ENCODE measurements at regions not wholly inside any gene's neighbourhood (a gene's known extent, or its start where the extent isn't known, plus 50 kb on each side); places are given as distances from the start of the nearest gene placed in this dataset.
"Not testable (repeated sequence)": the region's sequence is repeated elsewhere in the genome, so short reads cannot be mapped to it uniquely, and the experiment has no call there.

DNA sequence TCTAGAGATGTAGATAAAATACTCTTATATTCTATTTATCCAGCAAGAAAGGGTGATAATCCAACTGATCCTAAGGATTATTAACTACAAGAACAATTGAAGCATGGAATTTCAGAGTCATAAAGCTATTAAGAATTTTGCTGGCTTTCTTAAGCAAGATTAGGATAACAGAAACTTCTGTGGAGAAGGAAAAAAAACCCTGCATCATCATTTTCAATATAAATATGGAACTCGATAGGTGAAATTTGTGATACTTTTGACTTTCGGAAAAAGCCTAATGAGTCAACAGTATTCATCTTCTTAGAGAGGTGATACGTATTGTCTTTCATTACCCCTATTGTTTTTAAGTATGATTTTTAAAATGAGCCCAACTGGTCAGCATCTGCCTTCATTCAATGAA lies 593.3 kb downstream of the CPS1 start:
- no peak for DNase-seq

DNA sequence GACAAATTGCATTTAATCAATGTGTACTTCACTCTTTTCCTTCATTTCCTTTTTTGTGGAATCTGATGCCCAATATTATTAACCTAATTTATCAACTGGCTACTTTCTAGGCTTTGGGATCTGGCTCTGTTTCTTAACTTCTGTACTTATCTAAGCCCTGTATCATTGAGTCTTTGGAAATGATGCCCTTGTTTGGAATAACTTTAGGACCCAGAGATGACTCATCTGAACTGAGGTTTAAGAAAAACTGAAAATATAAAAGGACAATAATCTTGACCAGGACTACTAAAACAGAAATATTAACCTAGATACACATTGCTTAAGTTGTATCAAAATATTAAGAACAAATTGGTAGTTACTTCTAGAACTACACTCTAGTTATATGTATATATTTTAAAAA lies 600.8 kb downstream of the CPS1 start:
- no peak for DNase-seq

DNA sequence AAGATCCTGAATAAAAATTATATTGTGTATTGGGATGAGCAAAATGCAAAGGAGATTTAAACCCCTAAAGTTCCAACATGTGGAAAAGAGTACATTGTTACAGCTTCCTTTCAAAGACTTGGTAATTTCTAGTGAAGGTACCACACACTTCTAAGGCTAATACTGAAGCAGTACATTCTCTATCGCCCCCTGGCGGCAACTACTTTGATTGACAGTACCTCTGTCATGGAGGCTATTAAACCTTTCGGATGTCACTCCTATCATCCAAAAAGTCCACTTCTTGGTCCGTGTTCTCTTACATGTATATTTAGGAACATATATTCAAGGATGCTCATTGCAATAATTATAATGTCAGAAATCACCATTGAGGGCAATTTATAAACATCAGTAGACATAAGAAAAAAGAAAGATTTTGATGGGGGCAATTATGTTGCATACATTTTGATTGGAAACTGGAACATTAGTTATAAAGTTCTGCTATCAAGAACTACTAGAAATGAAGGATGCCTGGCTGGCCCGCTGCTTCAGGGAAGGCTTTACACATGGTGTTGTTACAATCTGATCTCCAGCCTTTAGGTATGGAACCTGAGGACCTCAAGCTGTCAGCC lies 601.6 kb downstream of the CPS1 start:
- peak; percentile 65 for DNase-seq

DNA sequence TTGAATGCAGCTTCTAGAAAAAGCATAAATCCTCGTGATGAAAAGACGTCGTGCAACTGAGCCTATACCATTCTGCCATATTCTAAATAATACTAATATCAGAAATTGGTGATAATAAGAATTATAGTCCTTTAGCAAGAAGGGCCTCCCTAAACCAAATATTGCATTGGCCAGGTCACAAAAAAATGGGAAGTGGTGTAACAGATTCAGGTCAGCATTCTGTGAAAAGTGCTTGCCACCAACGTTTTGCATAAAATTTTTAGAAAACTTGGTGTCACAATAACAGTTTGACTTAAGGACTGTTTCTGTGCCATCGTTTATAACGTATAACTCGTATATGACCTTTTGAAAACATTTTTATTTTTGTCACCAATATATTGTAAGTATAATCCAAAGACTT lies 603.6 kb downstream of the CPS1 start:
- no peak for DNase-seq

DNA sequence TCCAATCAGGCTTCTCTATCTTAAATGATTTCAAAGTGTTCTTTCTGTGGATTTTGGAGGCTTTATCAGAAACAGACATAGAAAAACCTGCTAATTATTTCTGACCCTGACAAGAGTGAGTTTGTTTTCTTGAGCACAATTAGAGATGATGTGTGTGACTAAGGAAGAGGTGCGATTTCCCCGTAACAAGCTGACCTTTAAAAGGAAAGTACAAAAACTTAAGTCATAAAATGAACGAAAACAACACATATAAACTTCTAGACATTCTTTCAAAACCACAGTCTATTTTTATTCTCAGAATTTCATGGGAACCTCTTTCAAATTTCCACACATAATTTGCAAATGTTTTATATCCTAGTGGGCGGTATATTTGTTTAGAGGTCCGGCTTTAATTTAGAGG lies 604.8 kb downstream of the CPS1 start:
- no peak for DNase-seq

DNA sequence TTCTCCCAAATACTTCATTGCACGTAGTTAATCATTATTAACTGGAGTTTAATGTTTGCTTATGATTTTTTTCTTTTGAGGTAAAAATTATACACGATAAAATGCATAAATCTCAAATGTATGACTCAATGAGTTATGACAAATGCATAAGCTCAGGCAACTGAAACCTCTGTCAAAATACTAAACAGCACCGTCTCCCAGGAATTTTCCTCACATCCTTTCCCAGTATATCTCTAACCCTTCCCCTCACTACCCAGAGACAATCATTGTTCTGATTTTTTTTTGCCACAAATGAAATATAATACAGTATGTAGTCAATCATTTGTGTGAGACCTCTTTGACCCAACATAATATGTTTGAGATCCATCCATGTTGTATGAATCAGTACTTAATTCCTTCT lies 606.5 kb downstream of the CPS1 start:
- no peak for DNase-seq

DNA sequence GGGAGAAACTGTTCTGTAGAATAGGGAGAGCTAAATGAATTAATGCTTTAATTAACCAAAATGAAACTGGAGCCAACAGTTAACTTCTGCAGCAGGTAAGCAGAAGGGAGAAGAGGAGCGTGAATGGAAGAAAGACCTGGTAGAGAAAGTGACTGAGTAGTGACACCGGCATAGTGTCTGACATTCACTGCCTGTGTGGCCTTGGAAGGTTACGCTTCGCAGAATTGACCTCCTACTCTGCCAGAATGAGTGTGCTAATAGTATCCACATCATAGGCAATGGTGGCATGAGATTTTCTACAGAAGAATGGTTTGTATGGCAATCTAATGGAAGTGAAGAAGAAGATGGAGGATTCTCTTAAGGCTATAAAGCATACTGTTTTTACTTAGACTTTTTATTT lies 614.4 kb downstream of the CPS1 start:
- no peak for DNase-seq

DNA sequence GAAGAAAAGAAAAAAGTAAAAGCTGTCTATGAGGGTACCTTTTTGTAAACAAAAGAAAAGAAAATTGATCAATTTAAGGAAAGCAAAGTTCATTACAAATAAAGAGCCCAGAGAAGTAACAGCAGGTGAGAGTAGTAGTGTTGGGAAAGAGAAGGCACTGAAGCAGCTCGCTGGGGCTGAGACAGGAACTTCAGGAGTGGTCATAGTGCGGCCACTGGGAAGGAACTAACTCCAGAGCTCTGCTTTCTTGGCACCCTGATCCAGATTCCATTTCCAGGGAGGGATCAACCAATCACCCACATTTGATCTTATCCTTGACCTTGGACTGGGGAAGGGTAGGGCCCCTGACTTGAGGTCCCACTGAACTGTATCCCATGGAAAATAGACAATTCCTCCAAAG lies 617.6 kb downstream of the CPS1 start:
- no peak for DNase-seq

DNA sequence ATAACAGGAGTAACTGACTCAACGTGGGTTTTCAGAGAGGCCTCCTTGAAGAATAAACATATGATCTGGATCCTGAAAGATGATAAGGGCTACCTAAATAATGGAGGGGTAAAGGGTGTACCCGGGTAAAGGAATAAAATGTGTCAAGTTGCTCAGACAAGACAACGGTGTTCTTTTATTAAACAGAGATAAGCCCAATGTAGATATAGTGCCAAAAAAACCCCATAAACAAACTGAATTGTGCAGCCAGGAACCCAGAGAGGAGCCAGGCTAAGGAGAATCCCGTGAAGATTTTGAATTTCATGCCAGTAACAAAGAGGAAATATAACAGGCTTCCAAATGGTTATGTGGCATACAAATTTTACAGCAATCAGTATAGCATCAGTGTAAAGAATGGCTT lies 618.2 kb downstream of the CPS1 start:
- DNase-seq = no peak

DNA sequence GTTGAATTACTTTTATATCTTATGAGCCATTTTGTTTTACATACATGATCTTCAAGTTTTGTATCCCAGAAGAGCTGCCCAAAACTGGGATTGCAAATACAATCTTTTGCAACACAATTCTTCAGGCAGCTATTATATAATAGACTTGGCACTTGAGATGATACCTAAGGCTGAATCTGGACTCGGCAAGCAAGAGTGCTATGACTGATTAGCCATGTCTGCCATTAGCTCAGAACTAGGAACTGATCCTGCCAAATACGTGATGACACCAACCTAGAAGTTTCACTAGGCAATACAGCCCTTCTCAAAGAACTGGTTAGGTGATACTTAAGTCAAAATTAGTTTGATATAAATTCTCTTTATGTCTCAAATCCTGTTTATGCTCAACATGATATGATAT lies 619.6 kb downstream of the CPS1 start:
- DNase-seq = no peak

DNA sequence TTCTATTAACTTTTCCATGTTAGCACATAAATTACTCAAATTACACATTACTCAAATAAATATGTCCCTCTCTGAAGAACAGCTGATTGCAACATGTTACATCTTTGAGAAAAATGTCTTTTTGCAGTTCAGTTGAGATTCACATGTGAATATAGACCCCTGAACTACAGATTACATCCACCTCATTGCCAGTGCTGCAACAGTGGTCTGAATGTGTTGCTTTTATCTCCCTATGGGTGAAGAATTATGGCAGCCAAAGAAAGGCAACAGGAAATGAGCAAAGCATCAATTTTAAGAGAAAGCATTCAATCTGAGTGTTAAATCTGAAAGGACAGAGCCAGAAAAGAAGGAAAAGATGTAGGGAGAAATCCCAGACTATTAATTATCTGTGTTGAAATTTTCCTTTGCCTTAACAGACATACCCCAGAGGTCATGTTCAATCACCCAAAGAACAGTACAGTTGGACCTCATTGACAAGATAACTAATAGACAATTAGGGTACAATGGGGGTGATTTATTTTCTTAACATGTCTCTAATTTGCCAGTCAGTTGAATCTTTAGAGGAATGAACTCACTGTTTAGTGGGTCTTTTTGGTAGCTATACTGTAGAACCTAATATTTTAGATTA lies 620.2 kb downstream of the CPS1 start:
- DNase-seq = no peak

DNA sequence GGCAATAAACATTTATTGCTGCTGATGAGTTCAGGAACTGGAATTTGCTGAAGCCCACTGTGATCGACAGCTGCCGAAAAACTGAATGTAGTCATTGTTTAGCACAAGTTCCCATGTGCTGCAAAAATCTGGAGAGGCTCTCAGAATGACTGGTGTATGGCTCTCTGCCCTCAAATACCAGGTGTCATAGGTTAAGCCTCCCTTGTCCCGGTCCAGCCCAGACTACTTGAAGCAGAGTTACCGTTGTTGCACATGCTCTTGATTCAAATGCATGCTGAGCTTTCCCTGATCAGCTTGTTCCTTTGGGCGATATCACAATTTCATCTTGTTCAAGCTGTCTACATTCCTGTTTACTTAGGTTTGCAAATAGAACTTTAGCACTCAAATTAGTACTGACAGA lies 625.2 kb downstream of the CPS1 start:
- no peak for DNase-seq

DNA sequence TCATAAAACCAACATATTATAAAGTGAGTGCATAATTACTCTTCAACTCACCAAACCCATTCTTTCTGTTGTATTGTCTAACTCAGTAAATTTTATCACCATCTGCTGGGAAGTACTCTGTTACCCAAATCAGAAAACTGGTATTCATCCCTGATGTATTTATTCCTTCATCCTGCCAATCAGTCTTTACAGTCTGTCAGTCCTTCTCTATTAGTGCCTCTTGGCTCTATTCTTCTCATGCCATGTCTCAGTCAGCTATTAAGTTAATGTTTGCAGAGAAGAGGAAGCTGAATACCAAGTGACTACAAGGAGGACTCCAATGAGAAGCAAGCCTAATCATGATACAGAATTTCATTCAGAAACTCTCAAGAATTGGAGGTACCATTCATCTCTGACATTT lies 631.2 kb downstream of the CPS1 start:
- no peak for DNase-seq

DNA sequence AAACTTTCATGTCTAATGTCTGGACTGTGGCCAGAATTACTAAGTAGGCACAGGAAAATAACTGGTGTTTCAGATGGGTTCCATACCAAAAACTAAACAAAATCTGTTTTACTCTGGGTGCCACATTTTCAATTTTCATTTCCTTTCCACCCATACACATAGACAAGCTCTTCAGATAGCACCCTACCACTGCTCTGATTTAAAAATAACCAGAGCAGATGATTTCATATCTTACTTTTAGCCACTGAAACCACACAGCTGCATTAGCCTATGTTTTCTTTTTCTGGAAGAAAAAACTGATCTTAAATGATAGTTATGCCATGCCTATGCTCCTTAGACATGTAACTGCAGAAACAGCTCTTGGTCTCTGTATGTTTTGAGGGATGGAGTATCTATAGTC lies 647.6 kb downstream of the CPS1 start:
- DNase-seq = no peak

DNA sequence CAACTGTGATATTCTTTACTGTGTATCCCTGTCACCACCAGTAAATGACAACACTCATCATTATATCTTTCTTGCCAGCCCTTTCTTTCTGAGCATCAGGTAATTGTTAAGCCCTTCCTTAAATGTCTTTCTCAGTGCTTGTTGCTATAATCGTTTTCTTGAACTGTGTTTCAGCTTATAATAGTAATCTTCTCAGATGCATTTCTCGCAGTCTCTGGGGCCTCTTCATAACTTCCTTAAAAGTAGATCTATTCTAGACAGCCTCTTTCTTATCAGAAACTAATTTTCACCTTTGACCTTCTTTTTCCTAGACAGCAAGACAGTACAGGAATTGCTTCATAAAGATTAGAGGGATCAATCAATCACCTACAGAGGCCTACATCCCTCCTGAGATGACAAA lies 648.1 kb downstream of the CPS1 start:
- no peak for DNase-seq

DNA sequence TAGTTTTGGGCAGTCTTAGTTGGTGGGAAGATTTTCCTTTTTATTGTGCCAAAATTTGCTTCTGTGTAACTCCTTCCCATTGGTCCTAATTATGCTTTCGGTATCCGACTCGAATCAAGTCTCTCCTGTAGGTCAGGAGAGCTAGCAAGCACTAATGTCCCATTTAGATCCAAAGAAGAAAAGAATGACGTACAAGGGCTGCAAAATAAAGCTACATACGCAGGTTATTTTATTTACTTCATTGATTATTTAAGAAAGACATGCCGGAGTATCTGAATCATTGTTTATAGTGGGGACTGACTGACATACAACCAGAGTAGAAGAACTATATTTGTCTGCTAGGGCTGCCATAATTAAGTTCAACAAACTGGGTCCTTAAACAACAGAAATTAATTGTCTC lies 648.5 kb downstream of the CPS1 start:
- no peak for DNase-seq

DNA sequence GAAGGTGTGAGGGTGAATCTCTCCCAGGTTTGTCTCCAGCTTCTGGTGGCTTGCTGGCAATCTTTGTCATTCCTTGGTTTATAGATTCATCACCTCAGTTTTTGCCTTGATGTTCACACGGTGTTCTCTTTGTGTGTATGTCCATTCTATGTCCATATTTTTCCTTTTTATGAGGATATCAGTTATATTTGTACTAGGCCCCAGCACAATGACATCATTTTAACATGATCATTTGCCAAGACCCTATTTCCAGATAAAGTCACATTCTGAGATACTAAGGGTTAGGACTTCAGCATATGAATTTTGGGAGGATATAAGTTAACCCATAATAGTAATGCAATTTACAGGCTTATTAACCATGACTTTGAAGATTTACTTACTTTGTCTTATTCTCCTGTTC lies 649.0 kb downstream of the CPS1 start:
- no peak for DNase-seq

DNA sequence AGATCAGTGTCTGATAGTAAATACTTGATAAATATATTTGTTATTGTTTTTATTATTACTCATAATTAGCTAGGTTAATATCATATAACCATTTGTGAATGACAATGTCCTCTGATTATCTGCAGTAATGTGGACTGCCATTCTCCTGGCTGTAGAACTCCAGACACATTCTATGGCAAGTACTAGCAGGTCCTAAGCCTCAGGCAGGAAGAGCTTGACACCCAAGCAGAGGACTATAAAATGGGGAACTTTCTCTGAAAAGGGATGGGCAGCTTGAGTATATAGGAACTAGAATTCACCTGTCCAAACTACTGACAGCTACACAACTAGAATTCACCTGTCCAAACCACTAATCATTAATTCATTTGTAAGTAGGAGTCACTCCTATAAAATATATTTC lies 649.4 kb downstream of the CPS1 start:
- no peak for DNase-seq

DNA sequence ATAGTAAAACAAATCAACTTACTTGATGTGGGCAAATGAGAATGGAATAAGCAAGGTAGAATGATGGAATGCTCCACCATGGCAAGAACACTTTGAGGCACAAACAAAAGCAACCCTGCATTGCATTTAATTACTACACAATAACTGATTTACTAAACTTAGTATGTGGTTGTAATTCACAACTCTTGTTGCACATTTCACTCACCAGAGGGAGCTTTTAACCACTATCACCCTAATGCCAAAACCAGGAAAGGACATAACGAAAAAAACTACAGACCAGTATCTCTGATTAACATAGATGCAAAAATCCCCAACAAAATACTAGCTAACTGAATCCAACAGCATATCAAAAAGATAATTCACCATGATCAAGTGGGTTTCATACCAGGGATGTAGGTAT lies 659.8 kb downstream of the CPS1 start:
- DNase-seq = no peak

DNA sequence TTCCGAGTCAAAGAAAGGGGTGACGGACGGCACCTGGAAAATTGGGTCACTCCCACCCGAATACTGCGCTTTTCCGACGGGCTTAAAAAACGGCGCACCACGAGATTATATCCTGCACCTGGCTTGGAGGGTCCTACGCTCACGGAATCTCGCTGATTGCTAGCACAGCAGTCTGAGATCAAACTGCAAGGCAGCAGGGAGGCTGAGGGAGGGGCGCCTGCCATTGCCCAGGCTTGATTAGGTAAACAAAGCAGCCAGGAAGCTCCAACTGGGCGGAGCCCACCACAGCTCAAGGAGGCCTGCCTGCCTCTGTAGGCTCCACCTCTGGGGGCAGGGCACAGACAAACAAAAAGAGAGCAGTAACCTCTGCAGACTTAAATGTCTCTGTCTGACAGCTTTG lies 663.1 kb downstream of the CPS1 start:
- DNase-seq = not testable (repeated sequence)

DNA sequence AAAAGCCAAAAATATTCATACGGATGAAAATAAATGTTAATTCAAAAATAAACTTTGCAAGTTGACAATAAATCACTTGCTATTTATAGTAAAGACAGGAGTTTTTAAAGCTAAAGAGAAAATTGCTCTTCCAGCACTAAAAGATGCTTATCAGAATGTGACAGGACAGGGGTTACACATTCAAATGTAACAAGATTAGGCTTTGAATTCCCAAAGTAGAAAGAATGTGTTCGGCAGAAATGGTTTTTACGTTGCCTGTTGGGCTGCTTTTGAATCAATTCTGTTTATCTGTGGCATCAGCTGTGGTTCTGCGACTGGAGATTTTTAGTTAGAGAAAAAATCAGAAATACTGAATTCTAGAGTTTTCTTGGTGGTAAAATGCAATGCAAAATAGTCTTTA lies 669.4 kb downstream of the CPS1 start:
- DNase-seq = no peak

DNA sequence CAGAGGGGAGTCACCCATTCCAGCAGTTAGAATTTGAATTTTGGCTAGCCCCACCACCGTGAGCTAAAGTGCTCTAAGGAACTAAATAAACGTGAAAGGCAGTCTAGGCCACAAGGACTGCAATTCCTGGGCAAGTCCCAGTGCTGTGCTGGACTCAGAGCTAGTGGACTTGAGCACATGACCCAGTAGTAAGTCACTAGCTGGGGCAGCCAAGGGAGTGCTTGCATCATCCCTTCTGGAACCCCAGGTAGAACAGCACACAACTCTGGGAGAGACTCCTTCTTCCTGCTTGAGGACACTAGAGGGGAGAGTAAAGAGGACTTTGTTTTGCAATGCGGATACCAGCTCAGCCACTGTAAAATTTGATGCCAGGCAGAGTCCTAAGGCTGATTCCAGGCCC lies 672.2 kb downstream of the CPS1 start:
- DNase-seq = no peak

DNA sequence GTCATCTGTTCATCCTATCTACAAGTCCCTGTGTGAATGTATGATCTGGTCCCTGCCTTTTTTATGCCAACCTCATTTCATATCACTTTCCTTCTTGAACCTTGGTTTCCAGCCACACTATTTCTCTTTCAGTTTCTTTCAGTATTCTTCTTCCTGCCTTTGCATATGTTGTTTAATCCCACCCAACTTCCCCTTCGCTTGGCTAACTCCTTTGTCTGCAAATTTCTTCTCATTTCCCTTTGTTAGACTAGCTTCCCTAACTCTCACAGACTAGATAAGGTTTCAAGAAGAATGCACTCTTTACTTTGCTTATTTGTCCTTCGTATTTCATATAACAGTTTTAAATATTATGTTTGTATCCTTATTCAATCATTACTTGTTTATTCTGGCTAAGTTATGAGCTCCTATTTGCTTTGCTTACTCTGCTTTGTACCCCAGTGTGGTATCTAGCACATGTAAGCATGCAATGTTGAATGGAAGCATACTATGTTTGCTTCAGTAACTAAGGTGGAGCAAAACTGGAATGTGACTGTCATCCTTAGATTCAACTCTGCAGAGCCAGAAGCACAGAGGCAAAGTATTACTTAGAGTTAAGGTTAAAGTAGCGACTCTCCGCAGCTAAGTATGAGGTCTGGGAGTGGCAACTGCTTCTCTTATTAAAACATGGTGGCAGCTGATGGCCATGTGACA lies 681.3 kb downstream of the CPS1 start:
- DNase-seq = no peak

DNA sequence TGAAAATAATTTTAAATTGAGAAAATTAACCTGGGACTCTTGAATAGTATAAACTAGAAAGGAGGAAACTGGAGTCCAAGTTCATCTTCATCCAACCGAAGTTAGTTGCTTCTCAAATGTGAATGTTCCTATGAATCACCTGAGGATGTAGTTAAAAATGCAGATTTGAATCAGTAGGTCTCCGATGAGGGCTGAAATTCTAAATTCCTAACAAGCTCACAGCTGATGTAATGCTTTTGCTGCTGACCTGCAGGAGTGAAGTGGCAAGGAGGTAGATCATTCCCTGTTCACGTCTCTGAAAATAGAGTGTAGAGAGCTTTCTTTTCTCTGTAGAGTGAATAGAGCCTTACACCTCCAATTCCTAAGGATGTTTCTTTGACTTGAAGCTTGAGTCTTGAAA lies 685.5 kb downstream of the CPS1 start:
- no peak for DNase-seq

DNA sequence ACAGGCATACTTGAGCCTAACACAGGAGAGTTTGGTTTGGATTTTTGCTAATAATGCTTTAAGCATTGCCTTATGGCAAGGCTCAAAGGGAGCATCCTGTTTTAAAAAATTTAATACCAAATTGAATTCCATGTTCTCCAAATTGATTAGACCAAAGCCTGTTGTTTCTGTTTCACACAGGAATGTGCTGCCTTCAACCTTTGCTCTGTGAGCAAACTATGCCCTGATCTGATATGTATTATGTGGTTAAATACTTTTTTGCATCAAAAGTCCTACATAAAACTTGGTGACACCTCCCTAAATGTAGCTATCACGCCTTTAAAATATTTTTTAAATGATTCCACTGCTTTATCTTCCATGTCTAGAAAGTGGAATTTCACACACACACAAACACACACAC lies 691.4 kb downstream of the CPS1 start:
- no peak for DNase-seq
